Hepatocyte (in vitro differentiated cells): ENCODE measurements at regions not wholly inside any gene's neighbourhood (a gene's known extent, or its start where the extent isn't known, plus 50 kb on each side); places are given as distances from the start of the nearest gene placed in this dataset.

ENCODE experiments used
- DNase-seq: peaks from one replicate; pipeline ENCODE4 v3.0.0-alpha.2; 2016; ENCODE audit warnings: low spot score
- H2AFZ ChIP-seq: fragments of 200-600 bp; sonication (generic); 2 replicates; pipeline ENCODE4 v1.6.0; 2016; ENCODE audit warnings: antibody characterized with exemption, mild to moderate bottlenecking
- H3K27ac ChIP-seq: fragments of 200-600 bp; sonication (generic); 2 replicates; pipeline ENCODE4 v1.5.1; 2016; ENCODE audit warnings: mild to moderate bottlenecking
- H3K27me3 ChIP-seq: fragments of 200-600 bp; sonication (generic); 2 replicates; pipeline ENCODE4 v1.6.1; 2016
- H3K36me3 ChIP-seq: fragments of 200-600 bp; sonication (generic); replicated peaks from 2 replicates; pipeline ENCODE4 v1.5.1; 2016; ENCODE audit warnings: low read depth; ENCODE audit not compliant: insufficient read depth
- H3K4me1 ChIP-seq: fragments of 200-600 bp; sonication (generic); 2 replicates; pipeline ENCODE4 v1.5.1; 2016; ENCODE audit warnings: mild to moderate bottlenecking, moderate library complexity; ENCODE audit not compliant: insufficient read depth
- H3K4me2 ChIP-seq: fragments of 200-600 bp; sonication (generic); 2 replicates; pipeline ENCODE4 v1.6.0; 2016
- H3K4me3 ChIP-seq: fragments of 200-600 bp; sonication (generic); 2 replicates; pipeline ENCODE4 v1.5.1; 2016; ENCODE audit warnings: mild to moderate bottlenecking
- H3K79me2 ChIP-seq: fragments of 200-600 bp; sonication (generic); 2 replicates; pipeline ENCODE4 v1.6.0; 2017; ENCODE audit warnings: mild to moderate bottlenecking
- H3K9me2 ChIP-seq: fragments of 200-600 bp; sonication (generic); replicated peaks from 2 replicates; pipeline ENCODE4 v1.6.0; 2017; ENCODE audit warnings: mild to moderate bottlenecking; ENCODE audit not compliant: insufficient read depth
- H3K9me3 ChIP-seq: fragments of 200-600 bp; sonication (generic); 2 replicates; pipeline ENCODE4 v1.5.1; 2016; ENCODE audit warnings: low read depth, mild to moderate bottlenecking
- H4K20me1 ChIP-seq: fragments of 200-600 bp; sonication (generic); 2 replicates; pipeline ENCODE4 v1.6.0; 2016; ENCODE audit warnings: mild to moderate bottlenecking; ENCODE audit not compliant: insufficient read depth, poor library complexity, severe bottlenecking
- CTCF ChIP-seq: fragments of 200-600 bp; sonication (generic); IDR thresholded peaks from 2 replicates; pipeline ENCODE4 v1.5.1; 2016; ENCODE audit warnings: antibody characterized with exemption, mild to moderate bottlenecking; ENCODE audit not compliant: poor library complexity
- EZH2 ChIP-seq: fragments of 200-600 bp; sonication (generic); IDR thresholded peaks from 2 replicates; pipeline ENCODE4 v1.6.1; 2016; ENCODE audit warnings: antibody characterized with exemption, mild to moderate bottlenecking, borderline replicate concordance
- EZH2phosphoT487 ChIP-seq: fragments of 200-600 bp; sonication (generic); IDR thresholded peaks from one replicate; pipeline ENCODE4 v1.6.1; 2018; ENCODE audit warnings: antibody characterized with exemption, mild to moderate bottlenecking, low read depth, moderate library complexity; ENCODE audit not compliant: unreplicated experiment, severe bottlenecking
- WGBS: methylation state at CpG from one replicate; pipeline ENCODE4 v1.1.6; 2016; ENCODE audit warnings: low lambda C conversion rate; ENCODE audit errors: missing lambda C conversion rate; 5-methylcytosine and 5-hydroxymethylcytosine counted together

GRCh38 chr3:6605227-6605626, 255.7 kb upstream of the GRM7 start:
- no peak overlapping the region for H2AFZ ChIP-seq
- H3K79me2 ChIP-seq, result no peaks in the 10 kb centered on the region
- no peaks in the 10 kb centered on the region for H3K36me3 ChIP-seq
- no peaks in the 10 kb centered on the region for H4K20me1 ChIP-seq
- WGBS, result 76% methylated on average over 3 of the region's 3 CpGs
- TF ChIP-seq EZH2 (no peak), CTCF (no peak)
- H3K9me2 ChIP-seq, result no peaks in the 10 kb centered on the region
- H3K4me3 ChIP-seq, result no peak overlapping the region
- H3K9me3 ChIP-seq, result no peaks in the 10 kb centered on the region
- H3K4me1 ChIP-seq, result no peaks in the 10 kb centered on the region
- no peak for DNase-seq
- no peak overlapping the region for H3K4me2 ChIP-seq
- H3K27me3 ChIP-seq, result no peaks in the 10 kb centered on the region
- no peak overlapping the region for H3K27ac ChIP-seq

GRCh38 chr3:6608843-6609242, 252.1 kb upstream of the GRM7 start:
- H3K4me2 ChIP-seq, result no peak overlapping the region
- H3K9me3 ChIP-seq, result no peaks in the 10 kb centered on the region
- no peaks in the 10 kb centered on the region for H3K4me1 ChIP-seq
- H3K4me3 ChIP-seq, result no peak overlapping the region
- no peak for DNase-seq
- no peak overlapping the region for H3K27ac ChIP-seq
- 48% methylated on average over 4 of the region's 4 CpGs for WGBS
- H2AFZ ChIP-seq, result no peak overlapping the region
- no peaks in the 10 kb centered on the region for H3K36me3 ChIP-seq
- no peaks in the 10 kb centered on the region for H4K20me1 ChIP-seq
- H3K79me2 ChIP-seq, result no peaks in the 10 kb centered on the region
- no peaks in the 10 kb centered on the region for H3K27me3 ChIP-seq
- no peaks in the 10 kb centered on the region for H3K9me2 ChIP-seq
- TF ChIP-seq CTCF (no peak), EZH2phosphoT487 (no peak), EZH2 (no peak)

GRCh38 chr3:6612034-6612616, 248.8 kb upstream of the GRM7 start:
- Histone ChIP-seq H3K9me3 (no peaks in the 10 kb centered on the region), H3K27me3 (no peaks in the 10 kb centered on the region), H3K36me3 (no peaks in the 10 kb centered on the region), H3K4me2 (no peak overlapping the region), H2AFZ (no peak overlapping the region), H3K9me2 (no peaks in the 10 kb centered on the region), H3K4me1 (no peaks in the 10 kb centered on the region), H3K27ac (no peak overlapping the region), H3K4me3 (no peak overlapping the region), H4K20me1 (no peaks in the 10 kb centered on the region), H3K79me2 (no peaks in the 10 kb centered on the region)
- TF ChIP-seq CTCF (no peak), EZH2phosphoT487 (no peak), EZH2 (no peak)
- DNase-seq, result no peak
- WGBS, result 83% methylated on average over 4 of the region's 4 CpGs

GRCh38 chr3:6622260-6622659, 238.7 kb upstream of the GRM7 start:
- Histone ChIP-seq H3K4me1 (no peaks in the 10 kb centered on the region), H3K9me3 (no peaks in the 10 kb centered on the region), H3K4me2 (no peak overlapping the region), H3K27ac (no peak overlapping the region), H3K79me2 (no peaks in the 10 kb centered on the region), H2AFZ (no peak overlapping the region), H3K4me3 (no peak overlapping the region), H3K9me2 (no peaks in the 10 kb centered on the region), H3K27me3 (no peaks in the 10 kb centered on the region), H4K20me1 (no peaks in the 10 kb centered on the region), H3K36me3 (no peaks in the 10 kb centered on the region)
- 94% methylated on average over 2 of the region's 2 CpGs for WGBS
- DNase-seq, result no peak
- no peak for TF ChIP-seq CTCF
- no peak for TF ChIP-seq EZH2phosphoT487
- TF ChIP-seq EZH2, result no peak
